ENCODE measurements at regions not wholly inside any gene's neighbourhood (a gene's known extent, or its start where the extent isn't known, plus 50 kb on each side); places are given as distances from the start of the nearest gene placed in this dataset.

- Histone ChIP-seq H2BK120ac (ENCODE audit: low read depth, low read length) (no peak overlapping the region), H3K56ac (ENCODE audit: low read length) (no peak overlapping the region), H3K4me1 (ENCODE audit: control insufficient read depth, low read depth, low read length) (no peaks in the 10 kb centered on the region), H4K5ac (ENCODE audit: low read length) (no peak overlapping the region), H3K27me3 (ENCODE audit: insufficient read depth, low read length, poor library complexity) (no peaks in the 10 kb centered on the region), H4K8ac (ENCODE audit: low read depth, low read length) (no peak overlapping the region), H2BK15ac (replicated peaks; ENCODE audit: low read depth) (no peak overlapping the region), H3K4me3 (ENCODE audit: low read length) (no peak overlapping the region), H3K27ac (ENCODE audit: low read depth, low read length) (no peak overlapping the region), H3K4ac (ENCODE audit: low read depth, low read length) (no peak overlapping the region), H3K79me2 (ENCODE audit: control insufficient read depth, insufficient read depth, low read length) (no peaks in the 10 kb centered on the region), H3K9ac (ENCODE audit: low read length) (no peak overlapping the region), H3K4me2 (ENCODE audit: low read length) (no peak overlapping the region), H3K79me1 (ENCODE audit: low read length) (no peaks in the 10 kb centered on the region), H2BK5ac (ENCODE audit: low read length) (no peak overlapping the region), H2AK5ac (ENCODE audit: low read length) (no peak overlapping the region), H3K36me3 (ENCODE audit: control insufficient read depth, insufficient read depth, low read length) (no peaks in the 10 kb centered on the region), H3K18ac (ENCODE audit: low read length) (no peak overlapping the region), H3K23ac (ENCODE audit: low read length) (no peak overlapping the region)
- WGBS (ENCODE audit: extremely low coverage, insufficient coverage, low lambda C conversion rate) = no CpG with 5 or more reads among the region's 25 CpGs
- no peak for DNase-seq
Observed at GRCh38 chr2:10982931-10983701, 71.4 kb downstream of the KCNF1 start.

DNA sequence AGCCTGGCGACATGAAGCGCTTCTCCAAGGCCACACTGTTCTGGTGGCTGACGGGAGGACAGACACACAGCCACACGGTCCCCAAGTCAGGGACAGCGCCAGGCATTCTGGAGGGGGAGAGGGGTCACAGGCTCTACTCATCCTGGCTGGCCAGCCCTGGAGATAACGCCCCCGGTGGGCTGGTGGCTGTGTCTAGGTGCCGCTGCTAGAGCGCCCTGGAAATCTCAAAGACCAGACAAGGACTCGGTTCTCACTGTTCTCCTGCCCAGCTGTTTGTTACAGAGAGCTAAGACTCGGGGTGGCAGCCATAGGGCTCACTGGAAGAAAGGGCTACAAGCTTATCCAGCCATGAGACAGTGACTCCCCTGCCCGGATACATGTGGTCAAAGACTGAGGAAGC lies 72.0 kb downstream of the KCNF1 start:
- H3K27ac ChIP-seq (ENCODE audit: low read depth, low read length) = no peak overlapping the region
- no CpG with 5 or more reads among the region's 12 CpGs for WGBS (ENCODE audit: extremely low coverage, insufficient coverage, low lambda C conversion rate)
- H2BK120ac ChIP-seq (ENCODE audit: low read depth, low read length) = no peak overlapping the region
- H2BK15ac ChIP-seq (replicated peaks; ENCODE audit: low read depth) = no peak overlapping the region
- H3K4me2 ChIP-seq (ENCODE audit: low read length) = no peak overlapping the region
- H4K5ac ChIP-seq (ENCODE audit: low read length) = no peak overlapping the region
- H3K27me3 ChIP-seq (ENCODE audit: insufficient read depth, low read length, poor library complexity) = no peaks in the 10 kb centered on the region
- no peak overlapping the region for H3K4ac ChIP-seq (ENCODE audit: low read depth, low read length)
- no peaks in the 10 kb centered on the region for H3K4me1 ChIP-seq (ENCODE audit: control insufficient read depth, low read depth, low read length)
- no peaks in the 10 kb centered on the region for H3K79me2 ChIP-seq (ENCODE audit: control insufficient read depth, insufficient read depth, low read length)
- H3K23ac ChIP-seq (ENCODE audit: low read length) = no peak overlapping the region
- no peak overlapping the region for H4K8ac ChIP-seq (ENCODE audit: low read depth, low read length)
- DNase-seq = no peak
- no peak overlapping the region for H3K56ac ChIP-seq (ENCODE audit: low read length)
- H2AK5ac ChIP-seq (ENCODE audit: low read length) = no peak overlapping the region
- H3K9ac ChIP-seq (ENCODE audit: low read length) = no peak overlapping the region
- no peak overlapping the region for H3K18ac ChIP-seq (ENCODE audit: low read length)
- no peak overlapping the region for H2BK5ac ChIP-seq (ENCODE audit: low read length)
- H3K4me3 ChIP-seq (ENCODE audit: low read length) = no peak overlapping the region
- H3K36me3 ChIP-seq (ENCODE audit: control insufficient read depth, insufficient read depth, low read length) = no peaks in the 10 kb centered on the region
- no peaks in the 10 kb centered on the region for H3K79me1 ChIP-seq (ENCODE audit: low read length)

DNA sequence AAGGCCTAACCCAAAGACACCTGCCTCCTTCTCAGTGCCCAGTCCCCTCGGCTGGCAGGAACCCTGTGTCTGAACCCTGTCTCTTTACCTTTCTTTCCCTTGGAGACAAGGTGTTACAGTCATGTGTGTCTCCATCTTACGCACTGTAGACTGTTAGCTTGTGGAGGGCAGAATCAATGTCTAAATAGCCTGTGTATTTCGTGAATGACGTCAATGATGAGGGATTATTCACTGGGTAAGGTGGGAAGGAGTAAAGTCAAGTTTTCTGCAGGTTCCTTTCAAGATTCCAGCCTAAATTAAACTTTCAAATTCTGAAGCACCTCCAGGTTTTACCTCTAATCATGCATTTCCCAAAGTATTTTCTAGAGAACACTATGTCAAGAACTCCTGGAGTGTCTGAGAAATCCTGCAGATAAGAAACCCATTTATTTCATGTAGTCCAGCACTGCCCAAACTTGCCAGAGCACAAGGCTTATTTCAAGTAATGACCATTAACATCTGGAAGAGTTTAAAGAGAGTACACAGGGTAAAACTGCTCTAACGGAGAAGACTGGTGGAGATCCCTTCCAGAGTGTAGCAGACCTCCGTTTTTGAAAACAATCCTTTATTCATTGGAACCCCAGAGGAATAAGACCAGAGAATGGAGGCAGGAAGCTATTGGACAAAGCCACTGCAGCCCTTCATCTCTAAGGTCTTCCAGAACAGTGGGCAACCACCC lies 72.8 kb downstream of the KCNF1 start:
- no peak overlapping the region for H3K56ac ChIP-seq (ENCODE audit: low read length)
- H2AK5ac ChIP-seq (ENCODE audit: low read length) = no peak overlapping the region
- no peak overlapping the region for H4K5ac ChIP-seq (ENCODE audit: low read length)
- no peaks in the 10 kb centered on the region for H3K79me2 ChIP-seq (ENCODE audit: control insufficient read depth, insufficient read depth, low read length)
- no peaks in the 10 kb centered on the region for H3K79me1 ChIP-seq (ENCODE audit: low read length)
- WGBS (ENCODE audit: extremely low coverage, insufficient coverage, low lambda C conversion rate) = no CpG with 5 or more reads among the region's 6 CpGs
- no peak overlapping the region for H3K18ac ChIP-seq (ENCODE audit: low read length)
- H3K4me3 ChIP-seq (ENCODE audit: low read length) = no peak overlapping the region
- no peak overlapping the region for H2BK5ac ChIP-seq (ENCODE audit: low read length)
- no peaks in the 10 kb centered on the region for H3K27me3 ChIP-seq (ENCODE audit: insufficient read depth, low read length, poor library complexity)
- H3K4ac ChIP-seq (ENCODE audit: low read depth, low read length) = no peak overlapping the region
- no peak overlapping the region for H2BK15ac ChIP-seq (replicated peaks; ENCODE audit: low read depth)
- no peak for DNase-seq
- H4K8ac ChIP-seq (ENCODE audit: low read depth, low read length) = no peak overlapping the region
- H3K27ac ChIP-seq (ENCODE audit: low read depth, low read length) = no peak overlapping the region
- no peak overlapping the region for H3K9ac ChIP-seq (ENCODE audit: low read length)
- no peak overlapping the region for H3K4me2 ChIP-seq (ENCODE audit: low read length)
- H3K23ac ChIP-seq (ENCODE audit: low read length) = no peak overlapping the region
- H2BK120ac ChIP-seq (ENCODE audit: low read depth, low read length) = no peak overlapping the region
- H3K4me1 ChIP-seq (ENCODE audit: control insufficient read depth, low read depth, low read length) = no peaks in the 10 kb centered on the region
- H3K36me3 ChIP-seq (ENCODE audit: control insufficient read depth, insufficient read depth, low read length) = no peaks in the 10 kb centered on the region

- Histone ChIP-seq H3K4ac (ENCODE audit: low read depth, low read length) (no peak overlapping the region), H3K79me2 (ENCODE audit: control insufficient read depth, insufficient read depth, low read length) (no peaks in the 10 kb centered on the region), H3K18ac (ENCODE audit: low read length) (no peak overlapping the region), H2BK120ac (ENCODE audit: low read depth, low read length) (no peak overlapping the region), H3K9ac (ENCODE audit: low read length) (no peak overlapping the region), H3K36me3 (ENCODE audit: control insufficient read depth, insufficient read depth, low read length) (no peaks in the 10 kb centered on the region), H3K4me3 (ENCODE audit: low read length) (no peak overlapping the region), H3K23ac (ENCODE audit: low read length) (no peak overlapping the region), H3K4me1 (ENCODE audit: control insufficient read depth, low read depth, low read length) (no peaks in the 10 kb centered on the region), H3K27ac (ENCODE audit: low read depth, low read length) (no peak overlapping the region), H3K79me1 (ENCODE audit: low read length) (no peaks in the 10 kb centered on the region), H2BK15ac (replicated peaks; ENCODE audit: low read depth) (no peak overlapping the region), H3K4me2 (ENCODE audit: low read length) (no peak overlapping the region), H2AK5ac (ENCODE audit: low read length) (no peak overlapping the region), H3K56ac (ENCODE audit: low read length) (no peak overlapping the region), H4K8ac (ENCODE audit: low read depth, low read length) (no peak overlapping the region), H3K27me3 (ENCODE audit: insufficient read depth, low read length, poor library complexity) (no peaks in the 10 kb centered on the region), H4K5ac (ENCODE audit: low read length) (no peak overlapping the region), H2BK5ac (ENCODE audit: low read length) (no peak overlapping the region)
- no peak for DNase-seq
- no CpG with 5 or more reads among the region's 6 CpGs for WGBS (ENCODE audit: extremely low coverage, insufficient coverage, low lambda C conversion rate)
Observed at GRCh38 chr2:10985260-10985659, 73.5 kb downstream of the KCNF1 start.

DNA sequence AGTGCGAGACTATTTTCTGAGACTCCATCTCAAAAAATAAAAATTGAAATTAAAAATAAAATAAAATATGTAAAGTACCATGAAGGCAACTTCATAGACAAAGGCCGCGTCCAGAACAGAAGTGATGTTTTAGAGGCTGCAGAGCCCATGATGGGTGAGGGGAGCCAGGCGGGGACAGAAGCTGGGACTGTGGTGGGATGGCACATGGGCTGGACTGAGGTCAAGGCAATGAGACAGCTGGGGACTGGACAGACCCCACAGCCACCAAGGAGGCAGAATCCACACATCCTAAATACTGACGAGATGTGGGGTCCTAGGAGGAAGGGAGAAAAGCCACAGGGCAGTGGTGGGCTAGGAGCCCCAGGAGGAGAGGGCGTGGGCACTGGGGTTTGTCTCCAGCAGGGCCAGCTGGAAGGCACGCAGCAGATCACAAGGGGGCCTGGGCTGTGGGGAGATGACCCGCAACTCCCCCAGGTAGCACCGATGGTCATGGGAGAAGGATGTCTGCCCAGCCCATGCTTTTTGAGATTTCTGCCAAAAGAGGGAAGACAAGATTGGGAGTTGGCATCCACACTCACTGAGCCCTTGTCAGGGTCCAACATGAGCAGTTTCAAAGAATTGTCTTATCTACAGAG lies 74.3 kb downstream of the KCNF1 start:
- no peak overlapping the region for H3K4ac ChIP-seq (ENCODE audit: low read depth, low read length)
- no peaks in the 10 kb centered on the region for H3K27me3 ChIP-seq (ENCODE audit: insufficient read depth, low read length, poor library complexity)
- H4K8ac ChIP-seq (ENCODE audit: low read depth, low read length) = no peak overlapping the region
- H3K4me1 ChIP-seq (ENCODE audit: control insufficient read depth, low read depth, low read length) = no peaks in the 10 kb centered on the region
- no peaks in the 10 kb centered on the region for H3K79me2 ChIP-seq (ENCODE audit: control insufficient read depth, insufficient read depth, low read length)
- no peak overlapping the region for H3K18ac ChIP-seq (ENCODE audit: low read length)
- no peak overlapping the region for H3K27ac ChIP-seq (ENCODE audit: low read depth, low read length)
- no CpG with 5 or more reads among the region's 9 CpGs for WGBS (ENCODE audit: extremely low coverage, insufficient coverage, low lambda C conversion rate)
- no peak overlapping the region for H2AK5ac ChIP-seq (ENCODE audit: low read length)
- H2BK120ac ChIP-seq (ENCODE audit: low read depth, low read length) = no peak overlapping the region
- no peak overlapping the region for H2BK5ac ChIP-seq (ENCODE audit: low read length)
- H3K4me3 ChIP-seq (ENCODE audit: low read length) = no peak overlapping the region
- H3K79me1 ChIP-seq (ENCODE audit: low read length) = no peaks in the 10 kb centered on the region
- no peak overlapping the region for H3K23ac ChIP-seq (ENCODE audit: low read length)
- no peak overlapping the region for H3K4me2 ChIP-seq (ENCODE audit: low read length)
- no peak overlapping the region for H2BK15ac ChIP-seq (replicated peaks; ENCODE audit: low read depth)
- no peak overlapping the region for H3K56ac ChIP-seq (ENCODE audit: low read length)
- no peak overlapping the region for H3K9ac ChIP-seq (ENCODE audit: low read length)
- H4K5ac ChIP-seq (ENCODE audit: low read length) = no peak overlapping the region
- no peak for DNase-seq
- H3K36me3 ChIP-seq (ENCODE audit: control insufficient read depth, insufficient read depth, low read length) = no peaks in the 10 kb centered on the region
